ENCODE measurements at regions not wholly inside any gene's neighbourhood (a gene's known extent, or its start where the extent isn't known, plus 50 kb on each side); places are given as distances from the start of the nearest gene placed in this dataset.

DNA sequence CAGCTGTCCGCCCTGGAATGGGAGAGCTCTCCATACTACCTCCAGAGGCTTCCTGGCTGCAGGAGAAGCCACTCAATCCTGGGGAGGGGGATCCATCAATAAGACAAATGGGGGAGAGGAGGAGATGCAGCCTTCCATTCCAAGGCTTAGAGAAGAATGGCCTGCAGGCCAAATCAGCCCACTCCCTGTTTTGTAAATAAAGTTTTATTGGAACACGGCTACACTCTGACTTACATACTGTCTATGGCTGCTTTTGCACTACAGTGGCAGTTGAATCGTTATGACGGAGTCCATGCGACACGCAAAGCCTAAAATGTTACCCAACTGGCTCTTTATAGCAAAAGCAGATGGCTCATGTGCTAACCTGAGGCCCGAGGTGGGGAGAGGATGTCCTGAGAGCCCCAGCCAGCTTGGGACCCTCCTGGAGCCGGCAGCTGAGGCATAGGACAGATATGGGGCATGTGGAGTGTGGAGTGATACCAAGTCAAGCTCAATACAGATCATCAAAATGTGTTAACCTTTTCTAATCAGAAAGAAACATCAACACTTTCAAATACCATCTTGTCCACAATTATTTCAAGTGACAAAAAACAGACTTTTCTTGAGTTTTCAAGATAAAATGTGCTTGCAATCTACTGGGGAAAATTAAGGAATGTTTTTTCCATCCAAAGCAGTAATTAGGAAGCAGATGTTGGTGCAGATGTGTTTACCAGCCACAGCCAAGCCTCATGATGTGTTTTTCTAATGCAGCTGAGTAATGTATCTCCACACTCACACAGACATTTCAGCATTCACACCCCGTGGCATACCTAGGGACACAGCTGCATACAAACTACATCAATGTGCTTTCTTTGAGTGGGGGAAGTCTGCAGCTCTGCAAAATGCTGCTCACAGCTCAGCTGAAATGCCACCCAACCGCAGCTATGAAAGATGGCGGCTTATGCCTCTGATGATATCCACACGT lies 181.6 kb downstream of the SHANK2 start:
- no peak for DNase-seq

DNA sequence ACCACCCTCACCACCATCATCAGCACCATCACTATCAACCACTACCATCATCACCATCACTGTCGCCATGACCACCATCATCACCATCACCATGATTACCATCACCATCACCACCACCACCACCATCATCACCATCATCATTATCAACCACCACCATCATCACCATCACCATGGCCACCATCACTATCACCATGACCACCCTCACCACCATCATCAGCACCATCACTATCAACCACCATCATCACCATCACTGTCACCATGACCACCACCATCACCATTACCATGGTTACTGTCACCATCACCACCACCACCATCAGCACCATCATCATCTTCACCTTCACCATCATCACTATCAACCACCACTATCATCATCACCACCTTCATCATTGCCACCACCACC lies 183.4 kb downstream of the SHANK2 start:
- DNase-seq, result no peak

DNA sequence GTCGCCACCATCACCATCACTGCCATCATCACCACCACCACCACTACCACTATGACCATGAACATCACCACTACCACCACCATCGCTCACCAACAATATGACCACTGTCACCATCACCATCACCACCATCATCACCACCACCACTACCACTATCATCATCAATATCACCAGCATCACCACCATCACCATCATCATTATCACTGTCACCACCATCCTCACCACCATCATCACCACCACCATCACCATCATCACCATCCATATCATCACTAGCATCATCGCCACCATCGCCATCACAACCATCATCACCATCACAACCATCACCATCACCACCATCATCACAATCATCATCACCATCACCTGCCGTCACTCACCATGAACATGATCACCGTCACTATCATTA lies 184.6 kb downstream of the SHANK2 start:
- no peak for DNase-seq

DNA sequence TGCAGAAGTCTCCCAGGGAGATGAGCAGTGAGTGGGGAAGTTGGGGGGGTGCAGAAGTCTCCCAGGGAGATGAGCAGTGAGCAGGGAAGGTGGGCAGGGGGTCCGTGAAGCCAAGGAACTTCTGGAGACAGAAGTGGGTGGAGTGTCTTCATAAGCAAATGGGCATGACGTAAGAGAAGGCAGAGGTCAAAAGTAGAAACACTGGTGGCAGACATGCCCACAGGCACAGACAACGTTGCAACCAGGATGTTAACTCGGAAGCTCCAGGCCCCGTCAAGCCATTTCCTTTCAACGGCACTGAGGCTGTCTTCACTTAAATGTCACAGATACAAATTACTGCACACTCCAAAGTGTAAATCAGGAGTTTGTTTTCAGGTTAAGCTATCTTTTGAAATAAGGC lies 186.1 kb downstream of the SHANK2 start:
- no peak for DNase-seq

DNA sequence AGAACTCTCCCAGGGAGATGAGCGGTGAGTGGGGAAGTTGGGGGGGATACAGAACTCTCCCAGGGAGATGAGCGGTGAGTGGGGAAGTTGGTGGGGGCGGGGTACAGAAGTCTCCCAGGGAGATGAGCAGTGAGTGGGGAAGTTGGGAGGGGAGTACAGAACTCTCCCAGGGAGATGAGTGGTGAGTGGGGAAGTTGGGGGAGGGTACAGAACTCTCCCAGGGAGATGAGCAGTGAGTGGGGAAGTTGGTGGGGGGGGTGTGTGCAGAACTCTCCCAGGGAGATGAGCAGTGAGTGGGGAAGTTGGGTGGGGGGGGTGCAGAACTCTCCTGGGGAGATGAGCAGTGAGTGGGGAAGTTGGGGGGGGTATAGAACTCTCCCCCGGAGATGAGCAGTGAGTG lies 186.5 kb downstream of the SHANK2 start:
- DNase-seq, result no peak

DNA sequence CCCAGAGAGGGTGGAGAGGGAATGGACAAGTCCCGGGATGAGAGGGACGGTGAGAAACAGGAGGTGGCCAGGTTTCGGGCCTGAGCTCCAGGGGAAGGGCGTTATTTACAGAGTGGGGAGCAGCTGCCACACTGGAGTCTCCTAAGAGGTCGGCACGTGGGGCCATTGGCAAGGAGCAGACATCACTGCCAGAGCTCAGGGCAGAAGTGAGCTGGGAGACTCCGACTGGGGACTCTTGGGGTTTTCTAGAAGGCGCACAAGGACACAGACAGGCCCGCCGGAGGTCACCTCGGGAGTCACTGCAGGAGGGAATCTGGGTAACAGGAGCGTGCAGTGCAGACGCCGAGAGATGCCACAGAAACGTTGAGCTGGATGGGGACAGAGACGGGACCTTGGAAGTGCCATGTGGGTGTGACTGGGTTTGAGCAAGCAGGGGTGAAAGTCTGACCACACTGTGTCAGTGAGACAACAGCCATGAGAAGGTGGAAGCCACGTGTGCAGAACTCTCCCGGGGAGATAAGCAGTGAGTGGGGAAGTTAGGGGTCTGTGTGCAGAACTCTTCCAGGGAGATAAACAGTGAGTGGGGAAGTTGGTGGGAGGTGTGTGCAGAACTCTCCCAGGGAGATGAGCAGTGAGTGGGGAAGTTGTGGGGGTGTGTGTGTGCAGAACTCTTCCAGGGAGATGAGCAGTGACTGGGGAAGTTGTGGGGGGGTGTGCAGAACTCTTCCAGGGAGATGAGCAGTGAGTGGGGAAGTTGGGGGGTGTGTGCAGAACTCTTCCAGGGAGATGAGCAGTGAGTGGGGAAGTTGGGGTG lies 187.5 kb downstream of the SHANK2 start:
- no peak for DNase-seq

DNA sequence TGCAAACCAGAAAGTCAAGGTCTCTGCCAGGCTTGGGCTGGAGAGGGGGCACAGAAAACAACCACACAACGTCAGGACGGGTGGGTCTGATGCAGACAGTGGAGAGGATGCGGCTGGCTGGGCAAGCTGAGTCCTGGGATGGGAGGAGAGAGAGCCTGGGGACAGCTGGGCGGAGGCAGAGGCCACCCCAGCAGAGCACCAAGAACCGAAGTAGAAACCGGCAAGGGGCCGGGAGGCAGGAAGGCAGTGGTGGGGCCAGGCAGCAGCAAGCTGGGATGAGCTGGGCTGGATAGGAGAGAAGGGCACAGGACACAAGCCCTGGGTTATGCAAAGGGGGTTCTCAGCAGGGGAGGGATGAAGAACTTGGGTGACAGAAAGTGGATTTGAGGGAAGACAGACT lies 188.2 kb downstream of the SHANK2 start:
- DNase-seq, result no peak

DNA sequence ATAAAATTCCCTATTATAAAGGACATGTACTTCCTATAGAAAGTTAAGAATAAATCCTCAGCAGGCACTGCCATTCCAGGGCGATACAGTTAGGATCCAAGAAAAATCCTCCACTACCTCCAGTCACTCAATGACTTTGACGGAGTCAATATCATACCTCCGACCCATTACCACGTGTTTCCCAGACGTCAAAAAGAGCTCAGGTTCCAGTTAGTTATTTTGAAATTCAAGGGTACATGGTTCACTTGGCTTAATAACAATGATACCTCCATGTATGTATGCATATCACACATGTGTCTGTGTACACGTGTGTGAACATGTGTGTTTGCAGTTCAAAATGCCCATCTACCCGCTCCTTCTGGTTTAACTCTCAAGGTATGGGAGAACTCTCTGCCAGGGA lies 189.2 kb downstream of the SHANK2 start:
- no peak for DNase-seq

DNA sequence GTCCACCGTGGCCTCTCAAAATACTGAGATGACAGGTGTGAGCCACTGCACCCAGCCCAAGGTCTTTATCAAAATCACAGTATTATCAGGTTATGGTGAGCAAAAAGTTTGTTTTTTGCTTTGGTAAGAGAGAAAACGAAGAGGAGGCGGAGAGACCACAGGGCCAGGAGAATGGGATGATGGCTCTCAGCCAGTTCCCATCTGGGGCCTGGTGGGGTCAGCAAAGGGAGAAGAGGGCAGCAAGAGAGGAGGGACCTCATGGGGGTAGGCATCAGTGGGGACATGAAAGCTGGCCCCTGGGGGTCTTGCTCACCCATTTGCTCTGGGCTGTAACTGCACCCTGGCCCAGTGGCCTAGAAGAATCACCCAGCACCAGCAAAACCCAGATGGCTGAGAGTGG lies 190.2 kb downstream of the SHANK2 start:
- no peak for DNase-seq

DNA sequence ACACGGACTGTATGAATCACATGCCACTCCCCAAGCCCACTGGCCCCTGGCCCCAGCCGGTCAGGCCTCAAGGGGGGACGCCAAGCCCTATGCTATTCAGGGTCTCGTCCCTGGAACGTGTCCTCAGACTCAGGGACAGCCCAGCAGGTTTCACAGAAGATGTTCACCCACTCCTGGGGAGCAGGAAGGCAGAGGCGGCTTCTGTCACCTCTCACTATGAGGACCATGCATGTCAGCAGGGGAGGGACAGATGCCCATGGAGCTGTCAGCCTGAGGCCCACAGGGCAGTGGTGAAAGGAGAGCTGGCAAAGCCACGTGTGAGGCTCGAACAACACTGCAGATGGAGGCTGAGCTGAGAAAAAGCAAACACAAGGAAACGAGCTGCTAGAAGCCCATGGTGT lies 192.0 kb downstream of the SHANK2 start:
- DNase-seq, result no peak

DNA sequence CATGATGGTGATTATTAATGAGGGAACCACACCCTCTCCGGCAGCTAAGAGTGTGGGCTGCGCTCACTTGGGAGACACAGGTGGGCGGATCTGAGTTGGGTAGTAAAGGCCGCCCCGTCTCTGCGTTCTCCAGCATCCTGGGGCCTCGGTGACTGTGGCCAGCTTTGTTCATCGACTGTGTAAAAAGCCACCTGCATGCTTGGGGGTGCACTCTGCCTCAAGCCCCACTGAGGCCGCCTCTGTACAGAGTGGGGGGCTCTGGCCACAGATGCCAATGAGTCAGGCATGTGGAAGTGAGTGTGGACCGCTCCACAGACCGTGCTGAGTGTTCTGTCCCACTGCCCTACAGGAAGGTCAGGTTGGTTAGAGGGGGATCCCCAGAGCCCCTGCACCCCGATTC lies 192.7 kb downstream of the SHANK2 start:
- no peak for DNase-seq

DNA sequence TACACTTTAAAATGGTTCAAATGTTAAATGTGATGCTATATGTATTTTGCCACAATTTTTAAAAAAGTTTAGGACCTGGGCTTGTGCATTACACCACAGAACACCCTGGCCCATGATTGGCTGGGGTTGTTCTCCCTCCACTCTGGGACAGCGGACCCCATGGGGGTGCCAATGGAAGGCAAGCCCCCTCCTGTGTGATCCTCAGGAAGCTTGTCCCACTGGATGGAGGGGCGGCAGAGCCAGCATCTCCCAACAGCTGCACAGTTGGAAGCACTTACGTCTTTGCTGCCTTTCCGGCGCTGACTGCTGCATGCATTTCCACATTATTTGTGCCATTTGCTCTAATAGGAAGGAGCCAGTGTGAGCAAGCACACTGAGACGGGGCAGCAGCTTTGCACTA lies 196.5 kb downstream of the SHANK2 start:
- no peak for DNase-seq
